ENCODE measurements at regions not wholly inside any gene's neighbourhood (a gene's known extent, or its start where the extent isn't known, plus 50 kb on each side); places are given as distances from the start of the nearest gene placed in this dataset.

DNA sequence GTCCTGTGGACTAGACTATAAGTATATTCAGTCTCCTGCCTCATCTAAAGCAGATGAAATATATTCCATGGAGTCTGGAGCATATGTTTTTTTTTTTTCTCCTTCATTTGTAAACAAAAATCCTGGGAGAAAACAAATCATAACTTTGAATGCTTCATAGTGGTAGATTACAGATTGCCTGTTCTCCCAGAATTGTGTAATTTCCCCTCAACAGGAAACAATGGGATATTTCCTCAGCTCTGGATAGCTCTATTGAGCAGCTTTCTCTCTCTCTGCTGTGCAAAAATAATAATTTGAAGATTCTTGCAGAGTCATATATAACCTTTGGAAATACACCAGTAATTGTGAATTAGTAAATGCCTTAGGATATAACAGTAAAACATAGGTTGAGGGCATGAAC lies 1406.6 kb upstream of the ACVR2A start:
- TF ChIP-seq CTCF (IDR thresholded peaks at IDR 0.05) (no peak), POLR2A (IDR thresholded peaks at IDR 0.05) (no peak), EP300 (IDR thresholded peaks at IDR 0.05) (no peak), POLR2AphosphoS5 (IDR thresholded peaks at IDR 0.05) (no peak)

Measured in suprapubic skin (tissue), 4 donors.